Stimulated activated CD4-positive, alpha-beta T cell treated with anti-CD3 and anti-CD28 coated beads, TNF-alpha, amount 100 ng/mL, for 1 hour (primary cell): ENCODE measurements at regions not wholly inside any gene's neighbourhood (a gene's known extent, or its start where the extent isn't known, plus 50 kb on each side); places are given as distances from the start of the nearest gene placed in this dataset.
"Not testable (repeated sequence)": the region's sequence is repeated elsewhere in the genome, so short reads cannot be mapped to it uniquely, and the experiment has no call there.

Experiments
- DNase-seq, 3 donors: peaks; one replicate each; pipeline ENCODE4 v3.0.0-alpha.2; 2020; ENCODE audit warnings: low read depth in 3 of 3, low spot score in 1 of 3

GRCh38 chr7:69228212-69228811, 370.0 kb upstream of the AUTS2 start:
- no peak for DNase-seq

- DNase-seq = no peak
These were observed 365.6 kb upstream of the AUTS2 start for GRCh38 chr7:69232445-69233376.

GRCh38 chr7:69237541-69237940, 360.7 kb upstream of the AUTS2 start:
- DNase-seq = no peak

- no peak for DNase-seq
These were observed 355.3 kb upstream of the AUTS2 start for GRCh38 chr7:69243016-69243415.

- no peak for DNase-seq
These were observed 353.6 kb upstream of the AUTS2 start for GRCh38 chr7:69244701-69245100.

GRCh38 chr7:69245646-69246045, 352.6 kb upstream of the AUTS2 start:
- DNase-seq = no peak

- no peak for DNase-seq
These were observed 351.5 kb upstream of the AUTS2 start for GRCh38 chr7:69246758-69247157.

- DNase-seq = not testable (repeated sequence)
These were observed 349.9 kb upstream of the AUTS2 start for GRCh38 chr7:69248382-69248828.

GRCh38 chr7:69250958-69251357, 347.3 kb upstream of the AUTS2 start:
- no peak for DNase-seq

GRCh38 chr7:69254643-69255042, 343.6 kb upstream of the AUTS2 start:
- no peak for DNase-seq

- no peak for DNase-seq
These were observed 341.6 kb upstream of the AUTS2 start for GRCh38 chr7:69256634-69257081.

- no peak for DNase-seq
These were observed 340.7 kb upstream of the AUTS2 start for GRCh38 chr7:69257592-69257991.

GRCh38 chr7:69259445-69259844, 338.8 kb upstream of the AUTS2 start:
- DNase-seq = no peak

GRCh38 chr7:69260023-69260422, 338.3 kb upstream of the AUTS2 start:
- DNase-seq = no peak

GRCh38 chr7:69263550-69263949, 334.7 kb upstream of the AUTS2 start:
- DNase-seq = no peak

GRCh38 chr7:69269806-69270205, 328.5 kb upstream of the AUTS2 start:
- no peak for DNase-seq

- DNase-seq = no peak
These were observed 326.2 kb upstream of the AUTS2 start for GRCh38 chr7:69272101-69272500.

- DNase-seq = no peak
These were observed 322.1 kb upstream of the AUTS2 start for GRCh38 chr7:69276011-69276729.

- DNase-seq = no peak
These were observed 320.9 kb upstream of the AUTS2 start for GRCh38 chr7:69277366-69277765.

GRCh38 chr7:69282946-69283345, 315.3 kb upstream of the AUTS2 start:
- DNase-seq = no peak

- no peak for DNase-seq
These were observed 314.9 kb upstream of the AUTS2 start for GRCh38 chr7:69283421-69283820.

GRCh38 chr7:69285854-69286253, 312.4 kb upstream of the AUTS2 start:
- DNase-seq = no peak
